ENCODE measurements at regions not wholly inside any gene's neighbourhood (a gene's known extent, or its start where the extent isn't known, plus 50 kb on each side); places are given as distances from the start of the nearest gene placed in this dataset.

GRCh38 chr2:18083806-18084205 is 205.3 kb downstream of the KCNS3 start:
- Histone ChIP-seq H3K9me3 (ENCODE audit: control insufficient read depth, insufficient read depth, low read depth, low read length) (no peaks in the 10 kb centered on the region), H4K20me1 (ENCODE audit: control insufficient read depth, extremely low read depth, insufficient read depth, low read length) (no peaks in the 10 kb centered on the region), H3K9ac (ENCODE audit: insufficient read depth, low read length) (no peak overlapping the region), H3K27ac (ENCODE audit: insufficient read depth, low read length) (no peak overlapping the region), H3K79me2 (ENCODE audit: control insufficient read depth, insufficient read depth, low read length) (no peaks in the 10 kb centered on the region), H3K4me2 (ENCODE audit: extremely low read depth, insufficient read depth, low read length) (no peak overlapping the region), H3K4me1 (ENCODE audit: control insufficient read depth, extremely low read depth, insufficient read depth, low read length) (no peaks in the 10 kb centered on the region), H3K36me3 (ENCODE audit: control insufficient read depth, insufficient read depth, low read length) (no peaks in the 10 kb centered on the region), H2AFZ (ENCODE audit: low read length) (no peak overlapping the region), H3K27me3 (ENCODE audit: control insufficient read depth, insufficient read depth, low read length) (no peaks in the 10 kb centered on the region), H3K4me3 (replicated peaks in 1 of 4; ENCODE audit: control extremely low read depth in 1 of 4, insufficient read depth in 1 of 4, low read depth in 3 of 4, low read length in 4 of 4) (no peak overlapping the region)
- no peak for TF ChIP-seq CTCF (conservative IDR thresholded peaks at IDR 0.05 in 1 of 2, IDR thresholded peaks at IDR 0.05 in 1 of 2; ENCODE audit: low read depth in 1 of 2, low read length in 2 of 2)
- TF ChIP-seq EZH2 (IDR thresholded peaks at IDR 0.05; ENCODE audit: low read length, missing control alignments), result no peak
- no peak for DNase-seq (ENCODE audit: low read depth in 2 of 2)

GRCh38 chr2:18078216-18078615 is 199.7 kb downstream of the KCNS3 start:
- H3K9me3 ChIP-seq (ENCODE audit: control insufficient read depth, insufficient read depth, low read depth, low read length), result no peaks in the 10 kb centered on the region
- no peak overlapping the region for H2AFZ ChIP-seq (ENCODE audit: low read length)
- no peaks in the 10 kb centered on the region for H3K36me3 ChIP-seq (ENCODE audit: control insufficient read depth, insufficient read depth, low read length)
- no peak overlapping the region for H3K27ac ChIP-seq (ENCODE audit: insufficient read depth, low read length)
- no peak overlapping the region for H3K4me3 ChIP-seq (replicated peaks in 1 of 4; ENCODE audit: control extremely low read depth in 1 of 4, insufficient read depth in 1 of 4, low read depth in 3 of 4, low read length in 4 of 4)
- TF ChIP-seq EZH2 (IDR thresholded peaks at IDR 0.05; ENCODE audit: low read length, missing control alignments) (no peak), CTCF (conservative IDR thresholded peaks at IDR 0.05 in 1 of 2, IDR thresholded peaks at IDR 0.05 in 1 of 2; ENCODE audit: low read depth in 1 of 2, low read length in 2 of 2) (no peak)
- H3K79me2 ChIP-seq (ENCODE audit: control insufficient read depth, insufficient read depth, low read length), result no peaks in the 10 kb centered on the region
- H3K27me3 ChIP-seq (ENCODE audit: control insufficient read depth, insufficient read depth, low read length), result no peaks in the 10 kb centered on the region
- H3K4me1 ChIP-seq (ENCODE audit: control insufficient read depth, extremely low read depth, insufficient read depth, low read length), result no peaks in the 10 kb centered on the region
- no peak overlapping the region for H3K4me2 ChIP-seq (ENCODE audit: extremely low read depth, insufficient read depth, low read length)
- H4K20me1 ChIP-seq (ENCODE audit: control insufficient read depth, extremely low read depth, insufficient read depth, low read length), result no peaks in the 10 kb centered on the region
- DNase-seq (ENCODE audit: low read depth in 2 of 2), result peak in 1 of 2 donors; percentile 20
- H3K9ac ChIP-seq (ENCODE audit: insufficient read depth, low read length), result no peak overlapping the region

GRCh38 chr2:18077704-18078103 is 199.2 kb downstream of the KCNS3 start:
- H3K4me2 ChIP-seq (ENCODE audit: extremely low read depth, insufficient read depth, low read length), result no peak overlapping the region
- TF ChIP-seq CTCF (conservative IDR thresholded peaks at IDR 0.05 in 1 of 2, IDR thresholded peaks at IDR 0.05 in 1 of 2; ENCODE audit: low read depth in 1 of 2, low read length in 2 of 2), result no peak
- no peak for TF ChIP-seq EZH2 (IDR thresholded peaks at IDR 0.05; ENCODE audit: low read length, missing control alignments)
- DNase-seq (ENCODE audit: low read depth in 2 of 2), result peak; percentile 73 to 97
- no peaks in the 10 kb centered on the region for H3K9me3 ChIP-seq (ENCODE audit: control insufficient read depth, insufficient read depth, low read depth, low read length)
- H3K36me3 ChIP-seq (ENCODE audit: control insufficient read depth, insufficient read depth, low read length), result no peaks in the 10 kb centered on the region
- H3K4me1 ChIP-seq (ENCODE audit: control insufficient read depth, extremely low read depth, insufficient read depth, low read length), result no peaks in the 10 kb centered on the region
- no peak overlapping the region for H2AFZ ChIP-seq (ENCODE audit: low read length)
- no peaks in the 10 kb centered on the region for H3K27me3 ChIP-seq (ENCODE audit: control insufficient read depth, insufficient read depth, low read length)
- no peaks in the 10 kb centered on the region for H4K20me1 ChIP-seq (ENCODE audit: control insufficient read depth, extremely low read depth, insufficient read depth, low read length)
- no peaks in the 10 kb centered on the region for H3K79me2 ChIP-seq (ENCODE audit: control insufficient read depth, insufficient read depth, low read length)
- H3K4me3 ChIP-seq (replicated peaks in 1 of 4; ENCODE audit: control extremely low read depth in 1 of 4, insufficient read depth in 1 of 4, low read depth in 3 of 4, low read length in 4 of 4), result no peak overlapping the region
- no peak overlapping the region for H3K9ac ChIP-seq (ENCODE audit: insufficient read depth, low read length)
- H3K27ac ChIP-seq (ENCODE audit: insufficient read depth, low read length), result no peak overlapping the region

Data from fibroblast of lung (primary cell).